ENCODE measurements at regions not wholly inside any gene's neighbourhood (a gene's known extent, or its start where the extent isn't known, plus 50 kb on each side); places are given as distances from the start of the nearest gene placed in this dataset.

DNA sequence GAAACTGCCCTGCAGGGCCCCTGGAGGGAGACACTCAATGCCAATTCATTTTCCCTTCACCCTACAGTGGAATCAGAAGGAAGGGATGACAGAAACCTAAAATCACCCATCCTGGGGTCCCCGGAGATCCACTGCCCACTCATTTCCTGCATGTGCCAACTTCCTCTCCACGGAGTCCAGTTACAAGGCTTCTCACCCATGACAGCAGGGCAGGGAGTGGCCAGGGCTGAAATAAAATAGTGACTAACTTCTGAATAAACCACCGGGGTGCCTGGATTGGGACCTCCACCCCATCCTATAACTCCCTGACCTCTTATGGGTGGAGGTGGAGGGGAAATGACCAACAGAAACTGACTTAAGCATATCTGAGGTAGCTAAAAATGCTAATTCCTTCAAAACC lies 362.3 kb downstream of the MAFB start:
- Histone ChIP-seq H4K20me1 (ENCODE audit: insufficient read depth, poor library complexity, severe bottlenecking) (no peaks in the 10 kb centered on the region), H3K79me2 (no peaks in the 10 kb centered on the region), H3K27ac (no peak overlapping the region), H3K27me3 (no peaks in the 10 kb centered on the region), H3K9me3 (ENCODE audit: low read depth) (no peaks in the 10 kb centered on the region), H3K4me3 (no peak overlapping the region), H3K36me3 (replicated peaks; ENCODE audit: insufficient read depth, low read depth) (no peaks in the 10 kb centered on the region), H3K4me2 (no peak overlapping the region), H3K9me2 (replicated peaks; ENCODE audit: insufficient read depth) (no peaks in the 10 kb centered on the region), H2AFZ (no peak overlapping the region), H3K4me1 (ENCODE audit: insufficient read depth) (no peaks in the 10 kb centered on the region)
- DNase-seq (ENCODE audit: low spot score), result no peak
- 70% methylated on average over 3 of the region's 3 CpGs for WGBS (ENCODE audit: low lambda C conversion rate, missing lambda C conversion rate)
- TF ChIP-seq, protein P1, sequence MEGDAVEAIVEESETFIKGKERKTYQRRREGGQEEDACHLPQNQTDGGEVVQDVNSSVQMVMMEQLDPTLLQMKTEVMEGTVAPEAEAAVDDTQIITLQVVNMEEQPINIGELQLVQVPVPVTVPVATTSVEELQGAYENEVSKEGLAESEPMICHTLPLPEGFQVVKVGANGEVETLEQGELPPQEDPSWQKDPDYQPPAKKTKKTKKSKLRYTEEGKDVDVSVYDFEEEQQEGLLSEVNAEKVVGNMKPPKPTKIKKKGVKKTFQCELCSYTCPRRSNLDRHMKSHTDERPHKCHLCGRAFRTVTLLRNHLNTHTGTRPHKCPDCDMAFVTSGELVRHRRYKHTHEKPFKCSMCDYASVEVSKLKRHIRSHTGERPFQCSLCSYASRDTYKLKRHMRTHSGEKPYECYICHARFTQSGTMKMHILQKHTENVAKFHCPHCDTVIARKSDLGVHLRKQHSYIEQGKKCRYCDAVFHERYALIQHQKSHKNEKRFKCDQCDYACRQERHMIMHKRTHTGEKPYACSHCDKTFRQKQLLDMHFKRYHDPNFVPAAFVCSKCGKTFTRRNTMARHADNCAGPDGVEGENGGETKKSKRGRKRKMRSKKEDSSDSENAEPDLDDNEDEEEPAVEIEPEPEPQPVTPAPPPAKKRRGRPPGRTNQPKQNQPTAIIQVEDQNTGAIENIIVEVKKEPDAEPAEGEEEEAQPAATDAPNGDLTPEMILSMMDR (IDR thresholded peaks at IDR 0.05; ENCODE audit: poor library complexity), result no peak
- no peak for TF ChIP-seq EZH2phosphoT487 (IDR thresholded peaks at IDR 0.05; ENCODE audit: low read depth, severe bottlenecking, unreplicated experiment)
- no peak for TF ChIP-seq EZH2 (IDR thresholded peaks at IDR 0.05; ENCODE audit: borderline replicate concordance)

DNA sequence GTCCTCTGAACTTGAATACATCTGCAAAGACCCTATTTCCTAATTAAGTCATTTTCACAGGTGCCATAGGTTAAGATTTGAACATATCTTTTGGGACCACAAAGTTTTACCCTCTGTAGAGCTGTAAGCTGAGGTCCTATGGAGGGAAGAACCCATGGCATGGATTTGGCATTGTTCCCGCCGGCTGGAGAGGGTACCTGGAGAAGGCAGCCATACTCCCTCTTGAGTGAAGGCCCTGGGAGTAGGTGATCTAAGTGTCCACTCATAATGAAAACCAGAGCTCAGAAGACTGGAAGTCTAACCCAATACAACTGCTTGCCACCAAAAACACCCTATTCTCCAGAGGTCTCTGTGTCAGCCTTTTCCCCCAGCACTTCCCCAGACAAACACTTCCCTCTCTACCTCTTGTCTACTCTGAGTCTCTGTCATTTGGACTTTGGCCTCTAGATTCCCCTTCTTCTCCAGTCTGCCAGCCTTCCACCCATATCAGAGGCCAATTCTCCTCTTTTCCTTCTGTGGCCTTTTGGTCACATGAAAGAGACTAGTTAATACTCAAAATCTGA lies 363.9 kb downstream of the MAFB start:
- no peak for DNase-seq (ENCODE audit: low spot score)
- Histone ChIP-seq H2AFZ (no peak overlapping the region), H3K9me3 (ENCODE audit: low read depth) (no peaks in the 10 kb centered on the region), H3K27me3 (no peaks in the 10 kb centered on the region), H3K9me2 (replicated peaks; ENCODE audit: insufficient read depth) (no peaks in the 10 kb centered on the region), H3K4me3 (no peak overlapping the region), H3K27ac (no peak overlapping the region), H3K4me1 (ENCODE audit: insufficient read depth) (no peaks in the 10 kb centered on the region), H4K20me1 (ENCODE audit: insufficient read depth, poor library complexity, severe bottlenecking) (no peaks in the 10 kb centered on the region), H3K36me3 (replicated peaks; ENCODE audit: insufficient read depth, low read depth) (no peaks in the 10 kb centered on the region), H3K4me2 (no peak overlapping the region), H3K79me2 (no peaks in the 10 kb centered on the region)
- 95% methylated on average over 2 of the region's 2 CpGs for WGBS (ENCODE audit: low lambda C conversion rate, missing lambda C conversion rate)
- TF ChIP-seq EZH2 (IDR thresholded peaks at IDR 0.05; ENCODE audit: borderline replicate concordance) (no peak), EZH2phosphoT487 (IDR thresholded peaks at IDR 0.05; ENCODE audit: low read depth, severe bottlenecking, unreplicated experiment) (no peak)
- TF ChIP-seq, protein P1 (IDR thresholded peaks at IDR 0.05; ENCODE audit: poor library complexity), result no peak

DNA sequence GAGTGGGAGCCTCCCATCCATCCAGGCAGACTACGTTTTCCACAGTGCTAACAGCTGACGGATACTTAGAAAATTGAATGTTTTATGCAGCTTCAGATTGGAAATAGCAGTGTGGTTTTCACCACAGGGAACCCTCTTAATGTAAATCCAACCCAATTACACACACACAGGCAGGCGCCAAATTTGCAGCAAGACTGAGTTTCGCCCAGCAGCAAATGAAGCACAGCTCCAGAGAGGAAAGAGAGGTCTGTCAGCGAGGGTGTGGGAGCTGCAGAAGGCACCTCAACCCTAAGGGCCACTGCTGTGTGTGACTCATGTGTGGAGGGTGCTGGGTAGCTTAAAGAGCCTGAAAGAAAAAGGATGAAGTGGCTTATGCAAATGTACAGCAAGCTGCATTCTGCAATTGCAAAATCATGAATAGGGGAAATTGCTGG lies 365.7 kb downstream of the MAFB start:
- Histone ChIP-seq H4K20me1 (ENCODE audit: insufficient read depth, poor library complexity, severe bottlenecking) (no peaks in the 10 kb centered on the region), H2AFZ (no peak overlapping the region), H3K36me3 (replicated peaks; ENCODE audit: insufficient read depth, low read depth) (no peaks in the 10 kb centered on the region), H3K79me2 (no peaks in the 10 kb centered on the region), H3K4me3 (no peak overlapping the region), H3K4me1 (ENCODE audit: insufficient read depth) (no peaks in the 10 kb centered on the region), H3K27me3 (no peaks in the 10 kb centered on the region), H3K4me2 (no peak overlapping the region), H3K9me3 (ENCODE audit: low read depth) (no peaks in the 10 kb centered on the region), H3K27ac (no peak overlapping the region), H3K9me2 (replicated peaks; ENCODE audit: insufficient read depth) (no peaks in the 10 kb centered on the region)
- no peak for DNase-seq (ENCODE audit: low spot score)
- TF ChIP-seq, protein P1 (IDR thresholded peaks at IDR 0.05; ENCODE audit: poor library complexity), result no peak
- TF ChIP-seq EZH2 (IDR thresholded peaks at IDR 0.05; ENCODE audit: borderline replicate concordance) (no peak), EZH2phosphoT487 (IDR thresholded peaks at IDR 0.05; ENCODE audit: low read depth, severe bottlenecking, unreplicated experiment) (no peak)
- 74% methylated on average over 5 of the region's 5 CpGs for WGBS (ENCODE audit: low lambda C conversion rate, missing lambda C conversion rate)
